GM18502 (cell line): ENCODE measurements at regions not wholly inside any gene's neighbourhood (a gene's known extent, or its start where the extent isn't known, plus 50 kb on each side); places are given as distances from the start of the nearest gene placed in this dataset.

Experiments used
- ATAC-seq: cut with Tn5 transposase; IDR thresholded peaks from one replicate; pipeline ENCODE4 v1.9.1; 2021; ENCODE audit warnings: mild to moderate bottlenecking; ENCODE audit not compliant: unreplicated experiment, poor library complexity

GRCh38 chr6:56005426-56005825 lies 130.0 kb upstream of the BMP5 start:
- no peak for ATAC-seq

GRCh38 chr6:56004426-56004825 lies 129.0 kb upstream of the BMP5 start:
- ATAC-seq: no peak

GRCh38 chr6:56003616-56004015 lies 128.2 kb upstream of the BMP5 start:
- ATAC-seq: no peak

DNA sequence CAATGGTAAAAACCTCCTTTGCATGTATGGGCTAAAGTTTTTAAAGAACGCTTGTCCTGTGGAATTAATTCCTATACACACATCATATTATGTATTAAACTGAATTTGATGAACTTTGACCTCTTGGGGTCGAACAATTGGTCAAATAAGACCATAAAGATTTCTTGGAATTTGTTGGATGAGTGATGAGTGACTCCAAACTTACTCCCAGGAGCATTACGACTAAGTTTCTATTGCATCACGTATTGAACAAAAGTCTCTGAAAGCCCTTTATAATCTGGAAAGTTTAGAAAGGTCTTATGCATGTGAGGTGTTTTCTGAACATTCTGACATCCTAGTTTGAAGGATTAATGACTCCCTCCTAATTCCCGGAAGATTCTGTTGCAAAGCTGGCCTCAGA lies 126.9 kb upstream of the BMP5 start:
- ATAC-seq: no peak

GRCh38 chr6:55998576-55998975 lies 123.2 kb upstream of the BMP5 start:
- no peak for ATAC-seq

- ATAC-seq: no peak
Observed at GRCh38 chr6:55997223-55997874, 122.0 kb upstream of the BMP5 start.

DNA sequence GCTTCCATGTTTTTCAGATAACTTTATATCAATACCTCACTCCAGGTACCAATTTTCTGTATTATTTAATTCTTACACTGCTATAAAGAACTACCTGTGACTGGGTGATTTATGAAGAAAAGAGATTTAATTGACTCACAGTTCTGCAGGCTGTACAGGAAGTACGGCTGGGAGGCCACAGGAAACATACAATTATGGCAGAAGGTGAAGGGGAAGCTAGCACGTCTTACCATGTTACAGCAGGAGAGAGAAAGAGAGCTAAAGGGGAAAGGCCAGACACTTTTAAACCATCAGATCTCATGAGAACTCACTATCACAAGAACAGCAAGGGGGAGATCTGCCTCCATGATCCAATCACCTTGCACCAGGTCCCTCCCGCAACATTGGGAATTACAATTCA lies 119.1 kb upstream of the BMP5 start:
- no peak for ATAC-seq

GRCh38 chr6:55993418-55993817 lies 118.0 kb upstream of the BMP5 start:
- no peak for ATAC-seq

DNA sequence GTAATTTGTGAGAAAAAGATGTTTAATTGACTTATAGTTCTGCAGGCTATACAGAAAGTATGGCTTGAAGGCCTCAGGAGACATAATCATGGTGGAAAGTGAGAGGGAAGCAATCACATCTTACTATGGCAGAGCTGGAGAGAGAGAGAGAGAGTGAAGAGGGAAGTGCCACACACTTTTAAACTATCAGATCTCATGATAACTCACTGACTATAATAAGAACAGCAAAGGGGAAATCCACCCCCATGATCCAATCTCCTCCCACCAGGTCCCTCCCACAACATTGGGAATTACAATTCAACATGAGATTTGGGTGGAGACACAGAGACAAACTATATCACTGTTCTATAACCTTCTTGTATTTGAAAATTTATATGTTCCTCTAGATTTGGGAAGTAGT lies 117.2 kb upstream of the BMP5 start:
- ATAC-seq: no peak

DNA sequence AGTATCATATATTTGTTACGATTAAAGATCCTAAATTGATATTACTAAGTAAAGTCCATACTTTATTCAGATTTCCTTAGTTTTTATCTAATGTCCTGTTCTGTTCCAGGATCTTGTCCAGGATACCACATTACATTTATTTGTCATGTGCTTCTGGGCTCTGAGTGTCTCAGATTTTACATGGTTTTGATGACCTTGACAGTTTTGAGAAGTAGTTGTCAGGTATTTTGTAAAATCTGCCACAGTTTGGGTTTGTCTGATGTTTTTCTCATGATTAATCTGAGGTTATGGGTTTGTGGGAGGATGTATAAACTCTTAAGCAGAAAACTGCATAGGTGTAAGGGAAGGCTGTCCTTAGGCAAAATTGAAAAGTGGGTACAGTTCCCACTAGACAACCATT lies 109.9 kb upstream of the BMP5 start:
- no peak for ATAC-seq

DNA sequence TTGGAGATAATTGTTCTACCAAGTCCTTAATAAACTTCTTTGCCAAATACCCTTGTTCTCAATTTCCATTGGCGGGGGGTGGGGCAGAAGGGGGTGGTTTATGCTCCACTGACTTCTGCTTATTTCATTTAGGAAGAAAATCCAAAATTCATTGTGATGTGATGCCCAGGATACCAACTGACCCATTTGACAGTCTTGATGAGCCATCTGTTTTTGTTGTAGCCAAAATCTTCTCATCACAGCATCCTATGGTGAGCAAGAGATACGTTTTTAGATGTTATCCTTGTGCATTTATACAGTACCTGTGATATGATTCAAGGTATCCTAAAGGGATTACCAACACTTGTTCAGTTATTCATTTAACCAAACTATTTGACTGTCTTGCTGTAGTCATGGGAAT lies 108.5 kb upstream of the BMP5 start:
- no peak for ATAC-seq

- ATAC-seq: no peak
Observed at GRCh38 chr6:55981660-55982059, 106.3 kb upstream of the BMP5 start.

DNA sequence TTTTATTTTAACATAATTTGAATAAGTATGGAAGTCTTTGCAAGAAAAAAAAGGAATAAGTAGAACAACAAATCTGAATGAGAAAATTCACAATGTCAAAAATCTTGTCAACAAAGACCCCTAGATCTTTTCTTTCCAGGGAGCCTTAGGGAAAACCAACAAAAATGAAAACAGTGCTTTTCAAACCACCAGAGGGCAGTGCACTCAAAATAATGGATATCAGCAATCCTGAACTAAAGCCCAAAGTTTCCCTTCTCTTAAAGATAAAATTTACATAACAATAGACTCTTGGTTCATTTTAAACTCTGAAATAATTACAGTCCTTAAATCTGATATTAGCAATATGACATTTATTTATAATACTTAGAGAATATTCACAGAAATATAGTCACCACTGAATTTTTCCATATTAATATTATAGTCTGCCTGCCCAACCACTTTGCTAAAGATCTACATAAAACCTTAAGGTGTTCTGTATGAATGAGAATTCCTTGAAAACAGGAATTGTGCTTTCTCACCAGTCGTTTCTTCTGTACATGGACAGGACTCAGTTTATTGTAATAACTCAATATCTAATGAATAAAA lies 105.3 kb upstream of the BMP5 start:
- peak; percentile 63 for ATAC-seq

- no peak for ATAC-seq
Observed at GRCh38 chr6:55979526-55979925, 104.1 kb upstream of the BMP5 start.

DNA sequence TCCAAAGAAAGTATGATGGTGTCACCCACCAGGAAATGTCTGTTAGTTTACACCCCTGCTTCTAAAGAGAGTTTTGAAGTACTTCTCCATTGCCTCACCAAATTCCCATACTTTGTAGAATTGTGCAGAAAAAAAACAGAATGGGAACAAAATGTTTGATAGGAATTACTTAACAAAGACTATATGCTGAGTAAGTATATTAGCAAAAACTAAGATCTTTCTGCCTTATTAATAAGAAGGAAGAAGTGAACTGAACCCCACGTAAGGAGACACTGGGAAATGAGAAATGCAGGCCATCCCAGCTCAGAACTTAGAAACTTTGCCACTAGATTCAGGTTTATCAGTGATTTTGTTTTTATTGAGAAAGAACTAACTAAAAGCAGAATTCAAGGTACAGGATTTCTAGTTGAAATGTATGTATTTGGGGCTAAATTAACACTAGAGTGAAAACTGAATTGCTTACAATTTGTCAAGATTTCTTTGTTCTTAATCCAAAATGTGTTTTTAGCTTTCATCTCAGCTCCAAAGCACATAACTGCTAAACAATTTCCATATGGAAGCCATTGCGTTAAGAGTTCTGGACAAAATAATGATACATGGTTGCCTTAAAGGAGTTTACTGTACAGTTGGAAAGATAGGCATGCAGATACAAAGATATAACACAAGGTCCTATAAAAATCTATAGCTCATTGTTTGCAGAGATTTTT lies 102.7 kb upstream of the BMP5 start:
- ATAC-seq: no peak

GRCh38 chr6:55974688-55975087 lies 99.3 kb upstream of the BMP5 start:
- no peak for ATAC-seq

DNA sequence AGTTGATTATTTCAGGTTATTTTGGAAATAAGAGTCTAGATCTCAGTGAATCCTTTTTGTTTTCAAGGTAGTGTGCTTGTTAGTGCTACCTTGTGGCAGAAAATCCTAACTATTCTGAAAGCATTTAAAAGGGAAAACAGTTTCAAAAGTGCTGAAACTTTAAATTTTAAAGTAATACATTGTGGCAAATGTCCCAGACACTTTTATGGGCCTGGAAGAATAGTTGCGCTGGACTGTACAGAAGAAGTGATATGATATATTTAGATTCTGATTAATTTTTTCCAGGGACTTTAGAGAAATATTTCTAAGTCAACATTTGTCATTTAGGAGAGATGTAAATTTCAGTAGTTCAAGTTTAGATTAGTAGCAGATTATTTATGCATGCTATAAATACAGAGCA lies 96.7 kb upstream of the BMP5 start:
- ATAC-seq: no peak

DNA sequence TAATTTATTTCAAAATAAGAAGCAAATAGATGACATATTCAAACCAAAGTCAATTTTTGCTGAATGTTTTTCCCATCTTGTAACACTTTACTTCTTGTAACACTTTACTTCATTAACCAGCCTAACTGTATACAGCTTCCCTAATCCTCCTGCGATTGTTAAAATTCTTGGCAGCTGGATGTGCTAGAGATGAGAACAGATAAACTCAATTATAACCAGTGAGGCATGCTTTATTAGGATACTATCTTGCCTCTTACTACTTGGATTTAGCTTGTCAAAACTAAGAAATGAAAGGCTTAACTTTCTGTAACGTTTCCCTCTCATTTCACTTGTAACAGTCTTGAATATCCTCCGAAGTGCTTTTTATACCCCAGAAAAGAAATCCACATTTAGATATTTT lies 94.1 kb upstream of the BMP5 start:
- no peak for ATAC-seq

DNA sequence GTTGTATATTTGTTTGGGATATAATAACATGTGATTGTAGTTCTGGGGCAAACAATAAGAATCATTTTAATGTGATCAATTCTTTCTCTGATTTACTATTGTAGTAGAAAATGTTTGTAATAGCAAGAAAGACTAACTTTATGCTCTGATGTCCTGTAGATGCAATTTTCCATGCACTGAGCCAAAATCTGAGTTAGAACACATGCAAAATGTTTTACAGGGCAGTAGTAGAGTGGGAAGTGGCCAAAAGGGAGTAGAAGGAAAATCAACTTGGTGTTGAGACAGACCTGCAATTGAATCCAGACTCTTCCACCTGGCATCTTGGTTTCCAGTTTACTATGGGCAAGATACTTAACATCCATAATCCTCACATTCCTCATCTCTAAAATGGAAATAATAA lies 93.5 kb upstream of the BMP5 start:
- ATAC-seq: no peak

GRCh38 chr6:55964136-55964535 lies 88.7 kb upstream of the BMP5 start:
- ATAC-seq: no peak

GRCh38 chr6:55963301-55963700 lies 87.9 kb upstream of the BMP5 start:
- no peak for ATAC-seq

DNA sequence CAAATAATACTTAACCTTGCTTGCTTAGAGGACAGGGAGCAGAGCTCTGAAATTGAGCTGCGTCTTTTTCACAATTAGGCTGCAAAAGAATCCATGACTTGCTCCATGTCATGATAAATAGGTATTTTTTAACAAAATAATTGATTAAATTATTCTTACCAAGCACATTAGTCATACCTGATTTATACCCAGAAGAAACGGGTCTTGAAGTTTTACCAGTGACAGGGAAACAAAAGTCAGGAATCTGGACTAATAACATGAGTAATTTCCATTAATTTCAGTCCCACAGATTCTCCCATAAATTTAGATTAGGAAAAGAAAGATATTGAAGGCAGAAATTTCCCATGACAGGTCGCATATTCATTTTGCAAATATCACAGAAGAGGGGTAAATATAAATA lies 85.0 kb upstream of the BMP5 start:
- no peak for ATAC-seq
